Rectal smooth muscle tissue (tissue), 1 donor: ENCODE measurements at regions not wholly inside any gene's neighbourhood (a gene's known extent, or its start where the extent isn't known, plus 50 kb on each side); places are given as distances from the start of the nearest gene placed in this dataset.

Experiments used
- H3K27ac ChIP-seq: one replicate; pipeline ENCODE4 v1.7.0; 2013; ENCODE audit warnings: low read depth, low read length, inconsistent platforms
- H3K27me3 ChIP-seq: one replicate; pipeline ENCODE4 v1.7.0; 2013; ENCODE audit warnings: low read length; ENCODE audit not compliant: control insufficient read depth, insufficient read depth
- H3K36me3 ChIP-seq: one replicate; pipeline ENCODE4 v1.7.0; 2013; ENCODE audit warnings: low read length; ENCODE audit not compliant: control insufficient read depth, insufficient read depth
- H3K4me1 ChIP-seq: one replicate; pipeline ENCODE4 v1.7.0; 2013; ENCODE audit warnings: low read length; ENCODE audit not compliant: control insufficient read depth, insufficient read depth
- H3K4me3 ChIP-seq: one replicate; pipeline ENCODE4 v1.7.0; 2013; ENCODE audit warnings: low read length
- H3K9ac ChIP-seq: one replicate; pipeline ENCODE4 v1.7.0; 2013; ENCODE audit warnings: low read length

DNA sequence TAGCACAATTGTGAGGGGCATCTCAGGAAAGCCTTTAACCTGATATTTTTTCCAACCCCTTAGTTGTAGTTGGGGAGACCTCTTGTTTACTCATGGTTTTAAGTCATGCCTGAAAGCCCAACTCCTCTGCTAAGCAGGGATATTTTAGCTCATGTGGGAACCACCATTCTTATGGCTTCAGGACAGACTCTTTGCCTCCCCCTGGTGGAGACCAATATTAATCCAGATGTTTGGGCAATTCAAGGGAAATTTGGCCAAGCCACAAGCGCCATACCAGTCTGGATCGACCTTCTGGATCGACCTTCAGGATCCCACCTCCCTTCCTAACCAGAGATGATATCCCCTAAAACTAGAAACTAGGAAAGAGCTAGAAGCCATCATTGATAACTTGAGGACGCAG, 211.2 kb downstream of the C6orf118 start:
- H3K9ac ChIP-seq, result no peak overlapping the region

DNA sequence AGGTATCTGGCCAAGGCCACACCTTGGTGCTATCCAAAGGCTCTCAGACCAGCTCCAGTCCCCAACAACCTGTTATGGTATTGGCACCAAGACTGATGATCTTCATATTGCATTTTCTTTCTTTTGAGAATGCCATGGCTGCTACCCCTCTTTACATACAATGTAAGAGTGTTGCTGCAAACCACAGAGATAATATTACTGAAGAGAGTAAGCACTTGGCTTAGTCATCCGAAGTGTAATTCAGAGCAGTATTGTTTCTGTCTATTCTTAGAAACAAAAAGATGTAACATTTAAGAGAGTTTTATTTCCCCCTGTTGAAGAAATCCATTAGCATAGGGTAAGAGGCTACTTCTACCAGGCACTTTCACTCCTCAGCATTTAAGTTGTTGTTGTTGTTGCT, 212.5 kb downstream of the C6orf118 start:
- Histone ChIP-seq H3K36me3 (no peaks in the 10 kb centered on the region), H3K27ac (no peak overlapping the region), H3K4me3 (no peak overlapping the region), H3K9ac (no peak overlapping the region), H3K27me3 (no peaks in the 10 kb centered on the region), H3K4me1 (no peaks in the 10 kb centered on the region)

More for the DNA sequence above, 211.2 kb downstream of the C6orf118 start:
- no peak overlapping the region for H3K4me3 ChIP-seq
- no peaks in the 10 kb centered on the region for H3K36me3 ChIP-seq
- H3K4me1 ChIP-seq, result no peaks in the 10 kb centered on the region
- H3K27ac ChIP-seq, result no peak overlapping the region
- no peaks in the 10 kb centered on the region for H3K27me3 ChIP-seq

- no peak overlapping the region for H3K9ac ChIP-seq
- H3K4me1 ChIP-seq, result no peaks in the 10 kb centered on the region
- H3K36me3 ChIP-seq, result no peaks in the 10 kb centered on the region
- H3K27me3 ChIP-seq, result no peaks in the 10 kb centered on the region
- H3K27ac ChIP-seq, result no peak overlapping the region
- H3K4me3 ChIP-seq, result no peak overlapping the region
These were observed 213.2 kb downstream of the C6orf118 start for GRCh38 chr6:165096209-165096608.

GRCh38 chr6:165092881-165093595, 216.4 kb downstream of the C6orf118 start:
- Histone ChIP-seq H3K4me3 (no peak overlapping the region), H3K4me1 (no peaks in the 10 kb centered on the region), H3K27me3 (no peaks in the 10 kb centered on the region), H3K36me3 (no peaks in the 10 kb centered on the region), H3K9ac (no peak overlapping the region), H3K27ac (no peak overlapping the region)

GRCh38 chr6:165091121-165091785, 218.2 kb downstream of the C6orf118 start:
- no peaks in the 10 kb centered on the region for H3K4me1 ChIP-seq
- H3K36me3 ChIP-seq, result no peaks in the 10 kb centered on the region
- H3K27ac ChIP-seq, result no peak overlapping the region
- no peaks in the 10 kb centered on the region for H3K27me3 ChIP-seq
- no peak overlapping the region for H3K4me3 ChIP-seq
- H3K9ac ChIP-seq, result no peak overlapping the region

DNA sequence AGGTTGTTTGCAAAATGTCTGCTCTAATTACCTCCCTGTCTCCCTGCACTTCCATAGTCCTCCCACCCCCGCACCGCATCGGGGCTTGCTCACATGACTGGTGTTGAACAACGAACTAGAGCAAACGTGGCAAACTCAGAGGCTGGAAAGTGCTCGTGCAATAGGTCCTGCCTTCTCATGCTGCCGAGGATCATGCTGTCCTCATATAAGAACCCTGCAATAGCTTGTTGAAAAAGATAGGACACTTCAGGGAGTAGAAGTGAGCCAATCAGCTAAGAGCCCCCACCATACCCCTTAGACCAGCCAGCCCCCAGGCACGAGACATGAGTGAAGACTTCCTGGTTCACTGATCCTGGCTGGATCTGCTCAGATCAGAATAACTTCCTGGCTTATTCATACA, 219.2 kb downstream of the C6orf118 start:
- Histone ChIP-seq H3K4me3 (no peak overlapping the region), H3K36me3 (no peaks in the 10 kb centered on the region), H3K27ac (no peak overlapping the region), H3K9ac (no peak overlapping the region), H3K4me1 (no peaks in the 10 kb centered on the region), H3K27me3 (no peaks in the 10 kb centered on the region)

DNA sequence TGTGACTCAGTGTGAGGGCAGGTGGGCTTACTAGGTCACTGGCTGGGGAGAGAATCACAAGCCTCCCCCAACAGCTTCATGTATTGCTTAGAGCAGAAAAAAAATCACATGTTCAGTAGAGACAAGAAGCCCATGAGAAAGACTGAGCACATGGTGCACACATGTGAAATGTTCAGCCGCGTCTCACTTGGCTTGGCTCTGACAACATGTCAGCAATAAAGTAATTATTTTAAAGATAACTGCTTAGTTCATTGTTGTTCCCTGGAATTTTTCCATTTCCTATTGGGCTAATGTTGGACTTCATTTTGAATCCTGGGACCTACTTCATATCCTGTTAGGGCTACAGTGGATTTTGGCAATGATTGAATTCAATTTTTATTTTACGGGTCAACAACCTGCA, 222.6 kb downstream of the C6orf118 start:
- Histone ChIP-seq H3K4me3 (no peak overlapping the region), H3K27ac (no peak overlapping the region), H3K9ac (no peak overlapping the region), H3K36me3 (no peaks in the 10 kb centered on the region), H3K27me3 (no peaks in the 10 kb centered on the region), H3K4me1 (no peaks in the 10 kb centered on the region)

GRCh38 chr6:165082636-165083035, 226.8 kb downstream of the C6orf118 start:
- H3K4me3 ChIP-seq, result no peak overlapping the region
- no peak overlapping the region for H3K27ac ChIP-seq
- H3K9ac ChIP-seq, result no peak overlapping the region
- H3K27me3 ChIP-seq, result no peaks in the 10 kb centered on the region
- H3K36me3 ChIP-seq, result no peaks in the 10 kb centered on the region
- H3K4me1 ChIP-seq, result no peaks in the 10 kb centered on the region

DNA sequence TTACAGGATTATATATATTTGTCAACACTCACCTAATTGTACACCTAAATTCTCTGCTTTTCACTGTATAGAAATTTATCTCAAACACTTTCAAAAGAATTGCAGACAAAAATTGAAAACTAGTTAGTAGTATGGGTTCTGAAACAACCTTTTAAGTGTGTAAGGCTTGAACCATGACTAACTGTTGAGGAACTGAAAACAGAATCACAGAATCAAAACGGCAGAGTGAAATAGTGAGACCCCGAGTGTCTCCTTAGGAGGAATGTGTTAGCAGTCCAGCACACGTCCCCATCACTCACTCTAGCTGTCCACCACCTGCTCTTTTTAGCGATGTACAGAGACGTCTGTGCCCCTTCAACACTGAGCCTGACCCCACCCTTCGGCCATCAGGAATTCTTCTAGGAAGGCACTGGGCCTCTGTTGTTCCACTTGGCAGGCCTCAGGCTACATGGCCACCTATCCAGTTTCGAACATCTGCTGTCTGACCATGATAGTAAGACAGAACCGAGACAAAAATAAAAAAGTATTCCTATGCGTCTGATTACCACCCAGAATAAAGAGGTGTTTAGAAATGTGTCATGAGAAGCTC, 227.4 kb downstream of the C6orf118 start:
- Histone ChIP-seq H3K4me3 (no peak overlapping the region), H3K9ac (no peak overlapping the region), H3K27me3 (no peaks in the 10 kb centered on the region), H3K27ac (no peak overlapping the region), H3K36me3 (no peaks in the 10 kb centered on the region), H3K4me1 (no peaks in the 10 kb centered on the region)

- Histone ChIP-seq H3K36me3 (no peaks in the 10 kb centered on the region), H3K27me3 (no peaks in the 10 kb centered on the region), H3K4me3 (no peak overlapping the region), H3K27ac (no peak overlapping the region), H3K4me1 (no peaks in the 10 kb centered on the region), H3K9ac (no peak overlapping the region)
These were observed 231.5 kb downstream of the C6orf118 start for GRCh38 chr6:165077876-165078275.

DNA sequence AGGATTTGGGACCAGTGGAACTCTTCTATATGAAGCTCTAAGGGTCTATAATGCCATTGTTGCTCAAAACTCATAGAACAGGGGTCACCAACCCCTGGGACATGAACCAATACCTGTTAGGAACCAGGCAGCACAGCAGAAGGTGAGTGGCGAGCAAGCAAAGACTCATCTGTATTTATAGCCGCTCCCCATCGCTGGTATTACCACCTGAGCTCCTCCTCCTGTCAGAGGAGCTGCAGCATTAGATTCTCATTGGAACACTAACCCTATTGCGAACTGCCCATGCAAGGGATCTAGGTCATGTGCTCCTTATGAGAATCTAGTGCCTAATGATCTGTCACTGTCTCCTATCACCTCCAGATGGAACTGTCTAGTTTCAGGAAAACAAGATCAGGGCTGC, 237.5 kb downstream of the C6orf118 start:
- Histone ChIP-seq H3K36me3 (no peaks in the 10 kb centered on the region), H3K9ac (no peak overlapping the region), H3K27me3 (no peaks in the 10 kb centered on the region), H3K27ac (no peak overlapping the region), H3K4me3 (no peak overlapping the region), H3K4me1 (no peaks in the 10 kb centered on the region)

- Histone ChIP-seq H3K4me1 (no peaks in the 10 kb centered on the region), H3K9ac (no peak overlapping the region), H3K27ac (no peak overlapping the region), H3K27me3 (no peaks in the 10 kb centered on the region), H3K36me3 (no peaks in the 10 kb centered on the region), H3K4me3 (no peak overlapping the region)
These were observed 248.7 kb downstream of the C6orf118 start for GRCh38 chr6:165060720-165061119.

DNA sequence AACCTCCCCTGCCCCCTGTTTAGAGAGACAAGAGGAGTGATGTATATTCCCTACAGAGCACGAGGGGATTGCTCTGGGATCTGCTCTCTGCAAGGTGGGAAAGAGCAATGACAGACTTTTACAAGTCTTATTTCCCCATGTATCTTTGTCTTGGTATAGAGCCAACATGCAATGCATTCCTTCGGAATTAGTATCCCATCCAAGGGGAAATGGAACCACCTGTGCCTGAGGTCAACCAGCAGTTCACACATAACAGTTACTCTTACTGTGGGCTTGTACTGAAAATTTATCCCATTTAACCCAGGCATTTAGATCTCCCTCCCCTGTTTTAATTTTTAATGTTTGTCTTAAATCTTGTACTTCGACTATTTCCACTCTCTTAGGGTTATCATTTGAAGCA, 250.4 kb downstream of the C6orf118 start:
- no peak overlapping the region for H3K4me3 ChIP-seq
- H3K27me3 ChIP-seq, result no peaks in the 10 kb centered on the region

More for the DNA sequence above, 250.4 kb downstream of the C6orf118 start:
- no peak overlapping the region for H3K27ac ChIP-seq
- H3K9ac ChIP-seq, result no peak overlapping the region
- no peaks in the 10 kb centered on the region for H3K4me1 ChIP-seq
- H3K36me3 ChIP-seq, result no peaks in the 10 kb centered on the region
